GM19023 (cell line): ENCODE measurements at regions not wholly inside any gene's neighbourhood (a gene's known extent, or its start where the extent isn't known, plus 50 kb on each side); places are given as distances from the start of the nearest gene placed in this dataset.

Experiments used
- ATAC-seq: cut with Tn5 transposase; IDR thresholded peaks from one replicate; pipeline ENCODE4 v1.9.1; 2021; ENCODE audit warnings: mild to moderate bottlenecking, moderate library complexity; ENCODE audit not compliant: unreplicated experiment

DNA sequence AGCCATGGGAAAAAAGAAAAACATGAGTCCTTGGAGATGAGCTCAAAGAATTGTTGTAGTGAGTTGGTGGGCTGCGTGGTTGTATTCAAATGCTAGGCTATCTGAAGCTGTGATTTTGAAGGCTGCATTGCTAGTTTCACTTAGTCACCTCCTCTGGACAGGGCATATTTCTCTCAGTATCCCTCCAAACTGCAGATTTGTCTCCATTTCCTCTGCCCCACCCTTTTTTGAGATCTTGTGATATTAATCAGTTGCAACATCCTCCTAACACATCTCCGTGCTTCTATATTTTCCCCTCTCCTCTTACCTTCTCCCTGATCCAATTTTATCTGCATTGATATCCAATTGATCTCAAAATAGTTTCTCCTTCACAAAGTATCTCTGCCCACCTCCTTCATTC is 1048.0 kb upstream of the WWC1 start:
- no peak for ATAC-seq

DNA sequence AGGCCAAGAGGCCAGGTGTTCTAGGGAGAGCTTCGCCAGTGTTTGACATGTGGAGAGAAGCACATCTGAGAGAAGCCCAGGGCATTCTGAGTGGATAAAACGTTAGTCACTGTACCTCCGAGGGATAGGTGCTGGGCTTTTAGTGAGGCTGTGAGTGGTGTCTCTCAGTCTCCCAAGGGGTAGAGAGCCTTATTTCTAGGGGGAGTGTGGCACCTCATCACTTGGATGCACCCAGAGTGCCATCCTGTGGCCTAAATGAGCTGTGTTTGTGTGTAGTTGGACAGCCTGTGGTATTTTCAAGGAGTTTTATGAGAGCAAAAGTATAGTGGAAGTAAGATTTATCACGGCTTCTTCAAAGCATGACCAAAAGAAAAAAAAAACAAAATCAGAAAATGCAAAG is 1046.9 kb upstream of the WWC1 start:
- ATAC-seq, result no peak

DNA sequence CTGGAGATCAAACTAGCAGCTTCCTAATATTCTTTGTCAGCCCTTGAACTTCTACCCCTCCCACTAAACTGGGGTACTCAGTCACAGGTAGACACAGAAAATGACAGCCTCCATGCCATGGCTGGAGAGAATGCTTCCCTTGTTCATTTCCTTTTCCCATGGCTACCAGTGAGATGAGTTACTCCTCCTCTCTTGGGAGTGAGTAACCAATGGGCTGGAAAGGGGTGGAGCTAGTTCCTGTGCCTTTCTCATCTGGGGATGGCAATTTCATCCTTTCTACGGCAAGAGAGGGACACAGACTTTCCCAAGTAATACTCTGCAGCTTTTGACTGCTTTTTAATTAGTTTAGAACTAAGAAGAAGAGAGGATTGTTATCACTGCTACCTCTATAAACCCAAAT is 1045.6 kb upstream of the WWC1 start:
- no peak for ATAC-seq

DNA sequence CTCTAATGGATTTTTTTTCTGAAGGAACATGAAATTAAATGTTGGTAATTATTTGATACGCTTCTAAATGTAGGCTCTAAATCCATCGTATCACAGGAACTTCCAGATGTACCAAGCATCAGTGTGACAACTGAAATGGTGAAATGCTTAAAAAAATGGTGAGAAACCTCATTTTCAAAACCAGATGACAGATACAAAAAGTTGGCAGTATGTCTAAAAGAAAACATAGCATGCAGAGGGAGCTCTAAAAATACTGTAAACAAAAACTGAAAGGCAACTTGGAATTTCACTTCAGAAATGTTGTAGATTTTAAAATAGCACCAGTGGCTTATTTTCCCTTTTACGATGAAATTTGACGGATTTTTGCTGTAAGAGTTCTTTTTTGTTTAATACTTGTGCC is 1043.6 kb upstream of the WWC1 start:
- no peak for ATAC-seq

DNA sequence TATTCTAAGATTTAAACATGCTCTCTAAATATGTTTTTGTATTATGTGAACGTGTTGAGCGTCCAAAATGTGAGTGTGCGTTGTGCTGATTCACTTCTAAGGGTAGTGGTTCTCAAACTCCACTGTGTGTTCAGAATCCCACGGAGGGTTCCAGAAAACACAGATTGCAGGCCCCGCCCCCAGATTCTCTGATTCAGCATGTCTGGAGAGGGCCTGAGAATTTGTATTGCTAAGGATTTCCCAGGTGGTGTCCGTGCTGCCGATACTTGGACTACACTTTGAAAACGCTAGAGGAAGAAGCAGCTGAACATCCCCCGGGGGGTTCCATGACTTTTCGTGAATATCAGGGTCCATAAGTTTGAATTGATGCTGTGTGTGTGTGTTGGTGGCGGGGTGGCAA is 1043.2 kb upstream of the WWC1 start:
- ATAC-seq, result no peak

DNA sequence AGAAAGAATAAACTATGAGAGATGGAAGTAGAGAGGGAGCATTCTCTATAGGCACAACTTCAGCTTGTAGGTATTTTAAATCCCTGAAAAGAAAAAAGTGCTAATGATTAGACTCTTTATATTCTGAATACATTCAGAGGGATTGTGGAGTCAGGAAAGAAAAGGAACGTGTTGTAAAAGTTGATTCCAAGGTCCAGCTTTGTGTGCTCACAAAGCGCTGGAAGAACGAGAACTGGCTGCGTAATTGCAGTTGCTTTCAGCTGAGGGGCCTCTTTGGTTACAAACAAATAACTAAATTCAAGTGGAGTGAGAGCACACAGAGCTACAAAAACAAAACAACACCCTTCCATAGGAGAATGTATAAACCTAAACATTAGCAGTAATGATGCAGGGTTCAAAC is 1040.4 kb upstream of the WWC1 start:
- no peak for ATAC-seq

DNA sequence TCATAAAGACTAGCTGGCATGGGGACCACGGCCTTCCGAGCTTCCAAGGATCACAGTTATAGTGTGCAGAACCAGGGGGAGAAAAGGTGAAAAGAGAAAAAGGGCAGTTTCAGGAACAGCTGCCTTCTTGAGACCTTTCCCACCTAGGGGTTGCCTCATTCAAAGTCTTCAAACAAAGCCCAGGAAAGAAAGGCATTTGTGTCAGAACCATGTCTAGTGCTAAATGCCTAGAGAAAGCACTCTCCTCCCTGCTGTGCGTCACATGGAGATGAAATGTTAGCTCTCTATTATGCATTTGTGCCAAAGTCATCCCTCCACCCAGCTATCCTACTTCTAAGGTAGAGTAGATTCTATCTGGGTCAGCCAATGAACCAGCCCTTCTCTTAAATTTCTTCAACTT is 1037.3 kb upstream of the WWC1 start:
- no peak for ATAC-seq

DNA sequence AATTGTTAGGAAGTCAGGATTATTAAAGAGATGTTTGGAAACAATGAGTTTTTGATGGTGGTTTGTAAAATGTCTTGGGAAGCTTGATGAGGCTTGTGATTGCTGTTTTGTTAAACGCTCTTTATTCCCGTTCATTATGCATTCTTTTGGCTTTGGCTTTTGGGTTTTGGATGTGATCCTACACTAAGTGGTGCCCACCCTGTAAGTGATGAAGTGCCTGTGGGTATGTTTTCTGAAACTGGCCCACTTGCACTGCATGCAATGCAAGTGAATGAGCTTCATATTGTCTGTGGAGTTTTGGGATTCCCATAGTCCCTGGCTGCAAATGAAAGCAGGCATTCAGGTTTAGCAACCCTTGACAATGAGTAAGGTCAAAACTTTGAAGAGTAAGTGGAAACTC is 1035.5 kb upstream of the WWC1 start:
- no peak for ATAC-seq

DNA sequence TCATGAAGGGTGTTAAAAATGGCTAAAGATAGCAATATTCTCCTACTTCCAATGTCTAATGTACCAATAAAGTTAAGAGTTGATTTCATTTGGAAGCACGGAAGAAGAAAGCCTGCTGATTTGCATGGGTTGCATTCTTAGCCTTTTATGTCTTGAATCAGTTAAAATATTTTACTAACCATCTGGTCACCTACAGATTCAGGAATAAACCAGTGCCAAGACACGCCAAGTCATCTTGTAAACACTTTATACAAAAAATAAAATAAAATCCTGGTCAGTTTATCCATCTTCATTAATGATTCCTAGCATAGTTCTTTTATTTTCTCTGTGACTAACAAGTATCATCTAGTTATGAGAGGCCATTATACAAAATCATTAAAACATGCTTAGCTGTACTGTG is 1031.6 kb upstream of the WWC1 start:
- no peak for ATAC-seq

DNA sequence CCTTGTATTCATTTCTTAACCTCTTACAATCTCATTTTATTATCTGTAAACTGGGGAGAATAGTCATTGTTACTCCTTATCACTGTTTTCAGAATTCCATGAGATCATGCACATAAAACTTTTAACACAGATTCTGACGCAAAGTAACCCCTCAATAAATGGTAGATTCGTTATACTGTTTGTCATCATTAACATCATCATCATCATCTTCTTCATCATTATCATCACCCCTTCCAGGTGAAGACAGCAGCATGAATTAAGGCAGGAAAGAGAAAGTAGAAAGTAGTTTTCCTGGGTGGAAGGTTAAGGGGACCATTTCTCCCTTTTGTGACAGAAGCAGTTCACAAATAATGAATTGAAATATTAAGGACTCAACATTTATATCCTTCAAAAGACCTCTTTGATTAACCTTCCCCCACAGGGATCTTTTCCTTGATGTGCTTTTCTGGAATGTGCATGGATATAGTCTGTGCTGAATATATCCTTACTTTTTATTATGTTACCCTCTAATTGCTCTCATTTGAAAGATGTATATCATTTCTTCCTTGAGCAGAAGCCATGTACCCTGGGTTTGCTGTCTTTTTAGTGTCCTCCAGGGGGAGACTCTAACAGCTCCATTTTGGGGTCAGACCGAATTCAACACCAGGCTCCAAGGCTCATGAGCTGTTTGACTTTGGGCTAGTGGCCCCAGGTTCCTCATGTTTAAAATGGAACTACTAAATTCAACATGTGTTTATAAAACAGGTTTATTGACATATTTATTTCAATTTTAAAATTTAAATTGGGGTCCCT is 1029.9 kb upstream of the WWC1 start:
- no peak for ATAC-seq

DNA sequence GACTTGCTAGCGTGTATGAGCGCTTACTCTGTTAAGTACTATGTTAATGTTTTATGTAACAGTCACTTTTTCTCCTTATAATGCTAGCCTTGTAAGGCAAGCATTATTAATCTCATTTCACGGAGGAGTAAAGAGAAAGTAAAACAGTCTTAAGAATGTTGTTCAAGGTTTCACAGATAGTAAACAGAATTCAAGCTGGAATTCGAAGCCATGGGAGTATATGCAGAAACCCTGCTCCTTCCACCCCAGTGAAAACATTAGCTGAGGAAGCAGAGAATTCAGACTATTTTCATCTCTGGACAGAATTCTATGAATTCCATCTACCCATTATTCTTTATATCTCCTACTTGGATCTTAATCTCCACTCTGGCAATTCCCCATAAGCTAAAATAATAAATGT is 1028.3 kb upstream of the WWC1 start:
- ATAC-seq, result no peak

DNA sequence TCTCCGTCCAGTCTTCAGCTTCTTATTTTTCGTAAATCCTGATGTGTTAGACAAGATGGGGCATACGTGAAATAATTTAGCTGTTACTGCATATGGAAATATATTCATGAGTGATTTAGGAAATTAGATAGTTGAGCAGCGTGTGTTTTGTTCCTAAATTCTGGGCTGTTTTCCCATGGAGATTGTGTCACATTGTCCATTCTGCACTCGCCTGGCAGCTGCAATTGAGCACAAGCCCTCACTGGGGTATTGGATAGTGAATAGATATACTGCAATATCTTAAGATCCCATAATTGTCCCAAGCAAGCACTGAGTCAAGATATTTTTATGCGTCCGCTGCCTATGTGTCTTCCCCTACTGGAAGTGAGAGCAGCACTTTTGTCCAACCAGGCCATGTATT is 1027.1 kb upstream of the WWC1 start:
- no peak for ATAC-seq

DNA sequence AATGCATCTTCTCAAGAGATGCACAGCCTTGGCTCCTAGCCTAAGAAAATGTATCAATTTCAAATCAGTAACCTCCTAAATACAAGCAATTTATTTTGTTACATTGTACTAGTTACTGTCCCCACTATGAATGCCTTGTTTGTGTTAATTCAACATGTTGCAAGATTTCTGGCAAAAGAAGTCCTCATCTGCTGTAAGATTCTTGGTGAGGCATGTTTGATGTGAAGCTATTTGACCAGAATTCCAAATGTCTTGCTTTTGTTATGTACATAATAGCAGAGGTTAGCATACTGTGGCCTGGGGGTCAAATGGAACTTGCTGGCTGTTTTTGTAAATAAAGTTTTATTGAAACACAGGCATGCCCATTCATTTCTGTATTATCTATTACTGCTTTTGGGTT is 1023.1 kb upstream of the WWC1 start:
- no peak for ATAC-seq

DNA sequence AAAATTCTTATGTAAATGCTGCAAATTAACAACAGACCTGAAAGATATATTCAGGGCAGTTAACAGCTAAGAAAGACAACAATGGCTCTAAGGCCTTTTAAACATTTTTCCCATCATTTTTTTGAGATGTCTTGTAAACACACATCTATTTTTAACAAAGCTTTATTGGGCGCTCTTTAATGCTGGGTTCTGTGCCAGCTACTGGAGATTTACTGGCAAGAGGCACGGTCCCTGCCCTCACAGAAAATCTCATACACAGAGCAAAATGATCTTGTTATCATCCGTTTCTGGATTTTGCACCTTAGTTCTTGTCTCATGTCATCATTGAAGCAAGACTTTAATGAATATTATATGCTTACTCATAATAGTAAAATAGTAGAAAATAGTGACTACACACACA is 1022.3 kb upstream of the WWC1 start:
- no peak for ATAC-seq

DNA sequence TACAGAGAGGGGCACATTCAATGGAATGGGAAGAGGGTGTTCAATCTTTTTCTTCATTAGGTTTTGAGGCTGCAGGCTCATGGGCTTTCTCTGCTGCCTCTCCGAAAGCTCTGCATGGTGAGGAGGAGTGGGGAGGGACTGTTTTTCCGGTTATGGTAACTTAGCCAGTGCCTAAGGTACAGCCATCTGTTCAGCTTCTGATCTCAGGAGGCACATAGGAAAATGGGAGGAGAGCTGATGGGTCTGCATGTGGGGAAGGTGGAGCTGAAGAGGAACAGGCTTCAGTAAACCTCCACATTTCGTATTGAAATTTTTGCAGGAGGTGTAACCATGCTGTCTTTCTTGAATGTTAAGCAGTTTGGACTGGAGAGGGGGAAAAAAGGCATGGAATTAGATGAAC is 1020.4 kb upstream of the WWC1 start:
- ATAC-seq, result no peak

DNA sequence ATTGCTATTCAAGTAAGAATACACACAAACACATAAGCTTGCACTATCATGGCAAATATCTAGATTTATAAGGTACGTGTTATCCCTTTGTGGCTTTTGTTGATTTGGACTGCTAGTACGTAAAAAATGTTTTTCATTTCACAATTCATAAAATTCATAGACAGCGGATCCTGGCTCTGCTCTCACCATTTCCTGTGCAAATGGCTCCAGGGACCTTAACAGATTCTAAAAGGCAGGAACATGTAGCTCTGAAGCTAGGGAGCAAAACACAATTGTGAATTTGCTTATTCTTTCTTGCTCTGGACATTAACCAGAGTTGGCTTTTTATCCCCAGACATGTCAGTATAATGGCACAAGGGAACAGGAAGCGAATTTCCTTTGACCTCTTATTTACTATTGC is 1019.9 kb upstream of the WWC1 start:
- ATAC-seq, result no peak

DNA sequence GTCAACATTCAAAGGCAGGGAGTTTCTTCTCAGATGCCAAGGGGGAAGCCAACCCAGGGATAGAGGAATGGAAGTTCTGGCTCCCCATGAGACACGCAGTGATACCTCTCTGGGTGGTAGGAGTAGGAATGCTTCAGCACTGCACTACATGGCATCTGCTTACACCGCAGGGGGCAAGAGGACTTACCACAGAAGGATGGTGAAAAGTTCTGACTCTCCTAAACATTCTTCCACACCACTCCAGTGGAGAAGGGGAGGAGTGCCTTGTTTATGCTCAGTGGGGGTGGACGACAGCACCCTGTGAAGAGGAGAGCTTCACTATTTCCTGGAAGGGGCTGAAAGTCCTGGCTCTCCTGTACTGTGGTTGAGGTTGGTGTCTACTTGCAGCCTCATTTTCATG is 1011.3 kb upstream of the WWC1 start:
- ATAC-seq, result no peak

DNA sequence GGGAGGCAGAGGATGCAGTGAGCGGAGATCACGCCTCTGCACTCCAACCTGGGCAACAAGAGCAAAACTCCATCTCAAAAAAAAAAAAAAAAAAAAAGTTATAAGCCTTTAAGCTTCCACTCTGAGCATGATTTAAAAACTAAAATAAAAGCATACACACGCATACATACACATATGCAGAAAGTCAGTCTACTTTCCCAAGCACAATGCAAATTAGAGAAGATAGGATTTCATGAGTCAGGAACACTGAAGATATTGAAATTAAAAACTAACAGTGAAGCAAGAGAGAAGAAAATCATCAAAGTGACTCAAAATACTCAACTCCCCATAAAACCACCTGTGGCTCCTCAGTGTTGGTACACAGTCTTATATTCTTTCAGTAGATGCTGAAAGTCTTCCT is 1009.5 kb upstream of the WWC1 start:
- ATAC-seq, result no peak

DNA sequence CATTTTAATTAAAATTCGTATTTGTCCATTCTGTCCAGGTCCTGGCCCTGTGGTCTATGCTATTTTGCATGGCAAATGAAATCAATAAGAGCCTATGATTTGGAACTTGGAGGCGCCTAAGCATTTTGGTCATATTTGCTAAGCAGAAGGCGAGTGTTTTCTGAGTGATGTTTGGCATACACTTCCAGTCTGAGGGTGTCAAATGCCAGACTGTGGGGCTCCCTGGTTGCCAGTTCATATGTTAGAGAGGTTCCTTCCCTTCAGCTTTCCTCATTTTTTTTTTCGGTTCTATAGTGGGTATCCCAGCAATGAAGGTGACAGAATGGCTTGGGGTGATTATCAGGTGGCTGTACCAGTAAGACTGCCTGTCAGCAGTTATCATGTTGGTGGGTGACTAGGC is 1007.8 kb upstream of the WWC1 start:
- no peak for ATAC-seq

DNA sequence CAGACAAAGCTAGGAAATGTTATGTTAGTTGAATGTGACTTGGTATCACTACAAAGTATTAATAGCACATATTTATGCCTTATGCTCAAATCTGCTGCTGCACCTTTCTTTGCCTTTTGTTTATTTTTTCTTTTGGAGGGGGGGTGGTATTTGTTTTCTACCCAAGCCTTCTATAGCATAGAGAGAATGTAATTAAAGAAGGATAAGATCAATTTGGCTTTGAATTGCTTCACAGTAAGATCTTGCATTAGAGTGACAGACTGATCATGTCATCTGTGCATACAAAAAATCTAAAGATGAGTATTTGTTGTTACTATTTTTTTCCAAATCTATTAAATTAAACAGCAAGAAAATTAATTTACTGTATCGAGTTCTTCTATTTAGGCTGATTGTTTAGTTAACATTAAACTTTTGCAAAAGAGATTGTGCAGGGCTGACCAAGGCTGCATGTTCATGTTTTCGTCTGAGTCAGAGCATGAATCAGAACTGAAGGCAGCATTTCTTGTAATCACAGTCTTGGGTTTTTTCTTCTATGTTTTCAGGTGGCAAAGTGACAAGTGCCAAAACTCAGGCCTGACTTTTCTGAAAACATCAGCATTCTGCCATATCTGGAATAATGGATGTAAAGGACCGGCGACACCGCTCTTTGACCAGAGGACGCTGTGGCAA is 1007.1 kb upstream of the WWC1 start:
- ATAC-seq, result no peak

DNA sequence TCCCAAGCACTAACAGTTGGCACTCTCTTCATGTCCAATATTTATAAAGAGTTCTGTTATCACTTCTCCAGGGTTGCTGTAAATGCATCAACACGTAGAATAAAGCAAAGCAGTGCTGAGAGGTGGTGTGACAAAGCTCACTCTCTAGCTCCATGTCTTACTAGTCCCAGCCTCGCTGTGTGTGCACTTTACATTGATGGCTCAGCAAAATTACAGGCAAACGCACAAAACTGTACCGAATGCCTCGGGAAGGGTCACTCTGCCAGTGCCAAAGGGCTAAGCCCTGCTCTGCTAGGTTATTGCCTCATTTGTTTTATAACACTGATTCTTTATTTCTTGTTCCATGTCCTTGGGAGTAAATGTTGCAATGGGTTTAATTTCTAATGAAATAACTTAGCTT is 1005.9 kb upstream of the WWC1 start:
- ATAC-seq, result no peak

DNA sequence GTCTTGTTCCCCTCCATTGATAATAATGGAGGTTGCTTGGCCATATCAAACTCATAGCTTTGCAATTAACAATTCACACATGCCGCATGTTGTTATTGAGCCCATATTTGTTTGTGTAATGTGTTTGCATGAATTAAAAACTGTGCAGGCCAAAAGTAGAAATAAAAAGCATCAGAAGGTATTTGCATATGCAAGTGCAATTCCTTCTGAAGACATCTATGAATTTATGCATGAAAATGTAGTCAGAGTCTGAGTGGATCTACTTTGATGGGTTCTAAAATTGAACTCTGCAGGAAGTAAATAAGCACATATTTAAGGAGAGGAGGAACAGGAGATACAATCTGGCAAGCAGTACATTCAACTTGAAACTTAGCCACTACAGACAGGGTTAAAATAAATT is 1004.6 kb upstream of the WWC1 start:
- no peak for ATAC-seq

DNA sequence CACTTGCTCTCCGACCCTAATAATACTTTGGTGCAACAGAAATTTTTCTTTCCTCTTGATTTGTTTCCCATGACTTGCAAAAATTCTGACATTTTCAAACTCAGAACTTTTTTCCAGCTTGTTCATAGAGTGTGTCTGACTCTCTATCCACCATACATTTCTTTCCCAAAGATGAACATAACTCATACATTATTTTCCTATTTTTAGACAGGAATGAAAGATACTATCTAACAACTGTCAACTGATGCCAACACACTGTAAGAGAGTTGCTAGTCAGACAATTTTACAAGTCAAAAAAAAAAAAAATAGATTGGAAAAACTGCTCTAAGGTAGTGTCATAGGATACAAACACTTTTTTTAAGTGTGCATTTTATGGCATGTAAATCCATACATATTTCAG is 1001.0 kb upstream of the WWC1 start:
- no peak for ATAC-seq
